GM23338 (cell line): ENCODE measurements at regions not wholly inside any gene's neighbourhood (a gene's known extent, or its start where the extent isn't known, plus 50 kb on each side); places are given as distances from the start of the nearest gene placed in this dataset.

Experiments
- CREB1 ChIP-seq: fragments of 250-450 bp; sonication (Bioruptor Pico); IDR thresholded peaks from 2 replicates; pipeline ENCODE4 v1.5.0; 2020; ENCODE audit warnings: low read depth, mild to moderate bottlenecking, moderate library complexity
- EZH2phosphoT487 ChIP-seq: fragments of 200-600 bp; sonication (generic); IDR thresholded peaks from one replicate; pipeline ENCODE4 v1.8.1; 2018; ENCODE audit warnings: antibody characterized with exemption; ENCODE audit not compliant: unreplicated experiment
- POLR2AphosphoS5 ChIP-seq: IDR thresholded peaks from 2 replicates; pipeline ENCODE4 v1.6.1; 2016; ENCODE audit warnings: antibody characterized with exemption, low read depth
- TF ChIP-seq, protein P1 (sequence below), 2 experiments: fragments of 200-600 bp in 1 of 2; sonication (generic) in 1 of 2; conservative IDR thresholded peaks; 2 replicates each; pipeline versions ENCODE4 v1.5.1 to v1.6.1; 2016 to 2017; ENCODE audit warnings: antibody characterized with exemption in 2 of 2, low read depth in 2 of 2, mild to moderate bottlenecking in 2 of 2, moderate library complexity in 1 of 2
- TF ChIP-seq, protein P2 (sequence below): IDR thresholded peaks from 2 replicates; pipeline ENCODE4 v1.6.1; 2016; ENCODE audit warnings: antibody characterized with exemption

GRCh38 chr4:36638273-36638811 is 356.9 kb downstream of the DTHD1 start:
- TF ChIP-seq, protein P1, sequence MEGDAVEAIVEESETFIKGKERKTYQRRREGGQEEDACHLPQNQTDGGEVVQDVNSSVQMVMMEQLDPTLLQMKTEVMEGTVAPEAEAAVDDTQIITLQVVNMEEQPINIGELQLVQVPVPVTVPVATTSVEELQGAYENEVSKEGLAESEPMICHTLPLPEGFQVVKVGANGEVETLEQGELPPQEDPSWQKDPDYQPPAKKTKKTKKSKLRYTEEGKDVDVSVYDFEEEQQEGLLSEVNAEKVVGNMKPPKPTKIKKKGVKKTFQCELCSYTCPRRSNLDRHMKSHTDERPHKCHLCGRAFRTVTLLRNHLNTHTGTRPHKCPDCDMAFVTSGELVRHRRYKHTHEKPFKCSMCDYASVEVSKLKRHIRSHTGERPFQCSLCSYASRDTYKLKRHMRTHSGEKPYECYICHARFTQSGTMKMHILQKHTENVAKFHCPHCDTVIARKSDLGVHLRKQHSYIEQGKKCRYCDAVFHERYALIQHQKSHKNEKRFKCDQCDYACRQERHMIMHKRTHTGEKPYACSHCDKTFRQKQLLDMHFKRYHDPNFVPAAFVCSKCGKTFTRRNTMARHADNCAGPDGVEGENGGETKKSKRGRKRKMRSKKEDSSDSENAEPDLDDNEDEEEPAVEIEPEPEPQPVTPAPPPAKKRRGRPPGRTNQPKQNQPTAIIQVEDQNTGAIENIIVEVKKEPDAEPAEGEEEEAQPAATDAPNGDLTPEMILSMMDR (conservative IDR thresholded peaks at IDR 0.05; ENCODE audit: low read depth in 2 of 2), result no peak
- no peak for TF ChIP-seq CREB1
- TF ChIP-seq, protein P2, sequence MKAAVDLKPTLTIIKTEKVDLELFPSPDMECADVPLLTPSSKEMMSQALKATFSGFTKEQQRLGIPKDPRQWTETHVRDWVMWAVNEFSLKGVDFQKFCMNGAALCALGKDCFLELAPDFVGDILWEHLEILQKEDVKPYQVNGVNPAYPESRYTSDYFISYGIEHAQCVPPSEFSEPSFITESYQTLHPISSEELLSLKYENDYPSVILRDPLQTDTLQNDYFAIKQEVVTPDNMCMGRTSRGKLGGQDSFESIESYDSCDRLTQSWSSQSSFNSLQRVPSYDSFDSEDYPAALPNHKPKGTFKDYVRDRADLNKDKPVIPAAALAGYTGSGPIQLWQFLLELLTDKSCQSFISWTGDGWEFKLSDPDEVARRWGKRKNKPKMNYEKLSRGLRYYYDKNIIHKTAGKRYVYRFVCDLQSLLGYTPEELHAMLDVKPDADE, result no peak
- no peak for TF ChIP-seq POLR2AphosphoS5
- TF ChIP-seq EZH2phosphoT487, result no peak
